IPS DF 6.9 (cell line): ENCODE measurements at regions not wholly inside any gene's neighbourhood (a gene's known extent, or its start where the extent isn't known, plus 50 kb on each side); places are given as distances from the start of the nearest gene placed in this dataset.

Experiments used
- DNase-seq: peaks from one replicate; pipeline ENCODE4 v3.0.0-alpha.2; 2013; ENCODE audit warnings: low read depth, low spot score
- H3K27ac ChIP-seq: one replicate; pipeline ENCODE4 v1.5.1; 2013; ENCODE audit warnings: low read length, control low read depth
- H3K27me3 ChIP-seq: 2 replicates; pipeline ENCODE4 v1.6.1; 2013; ENCODE audit warnings: mild to moderate bottlenecking, low read length; ENCODE audit not compliant: control insufficient read depth, insufficient read depth
- H3K36me3 ChIP-seq: 2 replicates; pipeline ENCODE4 v1.6.1; 2013; ENCODE audit warnings: low read length; ENCODE audit not compliant: control insufficient read depth, insufficient read depth
- H3K4me1 ChIP-seq: 2 replicates; pipeline ENCODE4 v1.6.1; 2013; ENCODE audit warnings: low read length; ENCODE audit not compliant: control insufficient read depth, insufficient read depth
- H3K4me3 ChIP-seq: 2 replicates; pipeline ENCODE4 v1.5.1; 2013; ENCODE audit warnings: mild to moderate bottlenecking, low read length
- H3K9me3 ChIP-seq: 2 replicates; pipeline ENCODE4 v1.6.1; 2013; ENCODE audit warnings: low read length, inconsistent platforms; ENCODE audit not compliant: control insufficient read depth, insufficient read depth
- WGBS: extraction: QIAGEN DNeasy Blood & Tissue Kit; methylation state at CpG from one replicate; pipeline ENCODE4 v1.1.7; 2013; ENCODE audit warnings: mixed read lengths, missing lambda C conversion rate; ENCODE audit not compliant: insufficient read length, insufficient coverage; 5-methylcytosine and 5-hydroxymethylcytosine counted together

DNA sequence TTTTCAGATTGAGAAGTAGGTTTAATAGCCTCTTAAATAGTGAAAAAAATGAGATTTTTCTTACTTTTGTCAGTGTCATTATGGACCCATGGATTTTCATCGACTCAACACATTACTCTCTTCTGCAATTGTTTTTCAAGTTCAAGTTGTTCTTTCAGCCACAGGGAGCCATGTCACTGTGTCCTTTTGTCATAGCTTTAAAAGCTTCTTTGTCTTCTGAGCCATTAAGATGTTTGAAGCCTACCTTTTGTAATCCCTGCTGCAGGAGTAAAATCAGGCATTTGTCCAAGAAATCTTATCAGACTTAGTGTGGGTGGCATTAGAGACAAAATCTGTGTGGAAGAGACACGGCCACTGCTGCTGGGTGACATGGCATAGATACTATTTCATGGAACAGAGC is 92.8 kb upstream of the ZP4 start:
- DNase-seq, result no peak
- WGBS, result no CpG with 5 or more reads among the region's 2 CpGs
- Histone ChIP-seq H3K27ac (no peak overlapping the region), H3K27me3 (no peaks in the 10 kb centered on the region), H3K4me1 (no peaks in the 10 kb centered on the region), H3K4me3 (no peak overlapping the region), H3K9me3 (no peaks in the 10 kb centered on the region), H3K36me3 (no peaks in the 10 kb centered on the region)

GRCh38 chr1:237981223-237981622 is 90.5 kb upstream of the ZP4 start:
- no peak for DNase-seq
- H3K27ac ChIP-seq, result no peak overlapping the region
- H3K36me3 ChIP-seq, result no peaks in the 10 kb centered on the region
- no peaks in the 10 kb centered on the region for H3K27me3 ChIP-seq
- no CpG with 5 or more reads among the region's 3 CpGs for WGBS
- H3K9me3 ChIP-seq, result no peaks in the 10 kb centered on the region
- H3K4me3 ChIP-seq, result no peak overlapping the region
- no peaks in the 10 kb centered on the region for H3K4me1 ChIP-seq

DNA sequence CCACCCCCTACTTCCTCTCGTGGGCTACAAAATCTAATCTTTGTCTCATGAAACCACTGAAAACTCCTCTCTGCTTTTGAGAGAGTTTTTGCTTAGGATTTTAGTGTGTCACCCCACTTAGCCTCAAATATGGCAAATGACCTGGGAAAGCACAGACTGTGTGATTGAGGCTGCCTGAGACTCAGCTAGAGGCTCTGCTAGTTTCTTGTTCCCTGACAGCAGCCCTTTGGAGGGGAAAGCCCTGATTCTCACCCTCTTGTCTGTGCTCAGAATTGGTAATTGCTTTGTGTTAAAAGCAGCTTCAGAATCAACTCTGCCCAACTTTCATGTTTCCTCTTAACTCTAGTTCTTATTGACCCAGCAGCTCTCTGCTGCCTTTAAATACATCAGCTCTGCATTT is 85.6 kb upstream of the ZP4 start:
- no CpG with 5 or more reads among the region's 1 CpG for WGBS
- H3K9me3 ChIP-seq, result no peaks in the 10 kb centered on the region
- DNase-seq, result no peak

GRCh38 chr1:237975903-237976302 is 85.2 kb upstream of the ZP4 start:
- Histone ChIP-seq H3K36me3 (no peaks in the 10 kb centered on the region), H3K27me3 (no peaks in the 10 kb centered on the region), H3K9me3 (no peaks in the 10 kb centered on the region), H3K27ac (no peak overlapping the region), H3K4me1 (no peaks in the 10 kb centered on the region), H3K4me3 (no peak overlapping the region)
- WGBS, result no CpG with 5 or more reads among the region's 1 CpG
- no peak for DNase-seq

More for the DNA sequence above, 85.6 kb upstream of the ZP4 start:
- no peaks in the 10 kb centered on the region for H3K4me1 ChIP-seq
- H3K27me3 ChIP-seq, result no peaks in the 10 kb centered on the region
- no peak overlapping the region for H3K27ac ChIP-seq
- no peaks in the 10 kb centered on the region for H3K36me3 ChIP-seq
- H3K4me3 ChIP-seq, result no peak overlapping the region

GRCh38 chr1:237975376-237975775 is 84.7 kb upstream of the ZP4 start:
- H3K27ac ChIP-seq, result no peak overlapping the region
- H3K27me3 ChIP-seq, result no peaks in the 10 kb centered on the region
- H3K4me3 ChIP-seq, result no peak overlapping the region
- H3K4me1 ChIP-seq, result no peaks in the 10 kb centered on the region
- H3K36me3 ChIP-seq, result no peaks in the 10 kb centered on the region
- no peaks in the 10 kb centered on the region for H3K9me3 ChIP-seq
- no peak for DNase-seq

GRCh38 chr1:237972186-237972585 is 81.5 kb upstream of the ZP4 start:
- H3K27me3 ChIP-seq, result no peaks in the 10 kb centered on the region
- no peaks in the 10 kb centered on the region for H3K36me3 ChIP-seq
- H3K4me3 ChIP-seq, result no peak overlapping the region
- no peaks in the 10 kb centered on the region for H3K4me1 ChIP-seq
- H3K9me3 ChIP-seq, result no peaks in the 10 kb centered on the region
- DNase-seq, result no peak
- no CpG with 5 or more reads among the region's 4 CpGs for WGBS
- no peak overlapping the region for H3K27ac ChIP-seq

- peak; percentile 4 for DNase-seq
- no peaks in the 10 kb centered on the region for H3K27me3 ChIP-seq
- no peaks in the 10 kb centered on the region for H3K4me1 ChIP-seq
- no peaks in the 10 kb centered on the region for H3K36me3 ChIP-seq
- no peak overlapping the region for H3K4me3 ChIP-seq
- no CpG with 5 or more reads among the region's 2 CpGs for WGBS
- no peak overlapping the region for H3K27ac ChIP-seq
- no peaks in the 10 kb centered on the region for H3K9me3 ChIP-seq
These were observed 72.3 kb upstream of the ZP4 start for GRCh38 chr1:237962985-237963384.

- Histone ChIP-seq H3K27ac (no peak overlapping the region), H3K36me3 (no peaks in the 10 kb centered on the region), H3K27me3 (no peaks in the 10 kb centered on the region), H3K4me1 (no peaks in the 10 kb centered on the region), H3K9me3 (no peaks in the 10 kb centered on the region), H3K4me3 (no peak overlapping the region)
- DNase-seq, result no peak
- WGBS, result no CpG with 5 or more reads among the region's 1 CpG
These were observed 71.0 kb upstream of the ZP4 start for GRCh38 chr1:237961754-237962153.

DNA sequence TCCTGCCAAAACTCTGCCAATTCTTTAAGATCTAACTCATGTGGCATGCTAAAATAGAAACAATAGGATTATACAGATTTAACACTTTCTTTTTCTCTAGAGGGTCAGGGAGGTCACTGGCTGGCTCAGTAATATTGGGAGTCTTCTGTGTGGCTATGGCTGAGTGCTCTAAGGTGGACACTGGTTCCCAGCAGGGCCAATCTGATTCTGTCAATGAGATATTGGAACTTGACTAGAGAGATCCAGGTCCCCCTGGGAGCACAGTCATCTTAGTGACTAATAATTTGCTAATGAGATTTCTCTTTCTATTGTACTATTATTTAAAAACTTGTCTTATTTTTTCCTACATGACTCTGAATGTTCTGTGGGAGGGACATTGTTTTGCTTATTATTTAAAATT is 69.1 kb upstream of the ZP4 start:
- Histone ChIP-seq H3K27ac (no peak overlapping the region), H3K27me3 (no peaks in the 10 kb centered on the region), H3K4me3 (no peak overlapping the region), H3K4me1 (no peaks in the 10 kb centered on the region), H3K9me3 (no peaks in the 10 kb centered on the region), H3K36me3 (no peaks in the 10 kb centered on the region)
- no peak for DNase-seq

DNA sequence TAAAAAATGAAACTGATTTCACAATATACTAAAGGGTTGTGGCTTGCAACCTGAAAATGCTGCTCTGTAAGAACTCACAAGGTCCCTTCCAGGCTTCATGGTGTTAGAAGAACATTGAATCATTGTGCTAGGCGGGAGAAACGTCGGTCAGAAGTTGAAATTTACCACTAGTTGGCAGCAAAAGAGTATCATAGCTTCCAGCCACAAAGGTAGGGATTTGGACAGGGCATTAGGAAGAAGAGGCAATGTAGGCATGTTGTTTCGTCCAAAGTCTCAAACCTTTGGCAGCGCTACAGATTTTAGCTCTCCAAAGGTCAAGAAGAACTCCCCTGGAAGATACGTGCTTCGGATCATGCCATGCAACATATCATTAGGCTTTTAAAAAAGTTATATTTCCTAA is 62.5 kb upstream of the ZP4 start:
- no CpG with 5 or more reads among the region's 7 CpGs for WGBS
- peak; percentile 16 for DNase-seq
- Histone ChIP-seq H3K4me1 (no peaks in the 10 kb centered on the region), H3K27me3 (no peaks in the 10 kb centered on the region), H3K27ac (no peak overlapping the region), H3K36me3 (no peaks in the 10 kb centered on the region), H3K4me3 (no peak overlapping the region), H3K9me3 (no peaks in the 10 kb centered on the region)
